Sigmoid colon (tissue), 6 donors: ENCODE measurements at regions not wholly inside any gene's neighbourhood (a gene's known extent, or its start where the extent isn't known, plus 50 kb on each side); places are given as distances from the start of the nearest gene placed in this dataset.
"Not testable (repeated sequence)": the region's sequence is repeated elsewhere in the genome, so short reads cannot be mapped to it uniquely, and the experiment has no call there.

ENCODE experiments used
- DNase-seq: peaks from one replicate; pipeline ENCODE4 v3.0.0-alpha.2; 2019
- H3K27ac ChIP-seq, 4 donors: fragments of 200-600 bp; sonication (generic); one replicate each; pipeline ENCODE4 v1.5.1; 2016 to 2019; ENCODE audit warnings: mild to moderate bottlenecking in 1 of 4
- H3K27me3 ChIP-seq, 3 donors: fragments of 200-600 bp; sonication (generic); one replicate each; pipeline ENCODE4 v1.5.1; 2019; ENCODE audit warnings: mild to moderate bottlenecking in 1 of 3
- H3K36me3 ChIP-seq, 4 donors: fragments of 200-600 bp; sonication (generic); one replicate each; pipeline ENCODE4 v1.5.1; 2016 to 2019
- H3K4me1 ChIP-seq, 4 donors: fragments of 200-600 bp; sonication (generic); one replicate each; pipeline ENCODE4 v1.5.1; 2017 to 2019
- H3K4me3 ChIP-seq, 4 donors: fragments of 200-600 bp; sonication (generic); one replicate each; pipeline ENCODE4 v1.5.1; 2017 to 2019; ENCODE audit warnings: mild to moderate bottlenecking in 2 of 4, moderate library complexity in 1 of 4
- H3K9me3 ChIP-seq, 4 donors: fragments of 200-600 bp in 3 of 4; sonication (generic) in 3 of 4; one replicate each; pipeline versions ENCODE4 v1.5.1 to v1.6.1; 2013 to 2019
- EP300 ChIP-seq, 4 donors: sonication (generic); formaldehyde crosslinking; IDR thresholded peaks; one replicate each; pipeline ENCODE4 v1.6.1; 2017; ENCODE audit warnings: antibody characterized with exemption in 4 of 4
- POLR2A ChIP-seq, 2 donors: fragments of 450-650 bp; IDR thresholded peaks; one replicate each; pipeline ENCODE4 v1.6.1; 2016; ENCODE audit warnings: antibody characterized with exemption in 2 of 2, mild to moderate bottlenecking in 2 of 2, moderate library complexity in 2 of 2
- POLR2AphosphoS5 ChIP-seq, 4 donors: sonication (generic); formaldehyde crosslinking; IDR thresholded peaks; one replicate each; pipeline ENCODE4 v1.6.1; 2017; ENCODE audit warnings: antibody characterized with exemption in 4 of 4
- WGBS, 2 donors: extraction: QIAGEN DNeasy Blood & Tissue Kit; methylation state at CpG; one replicate each; pipeline ENCODE4 v1.1.7; 2013; 5-methylcytosine and 5-hydroxymethylcytosine counted together
- intact Hi-C: fragments of 100-400 bp; cut with DNase I; formaldehyde crosslinking; loops from one replicate; pipeline ENCODE4 v1.15.1; 2023
- TF ChIP-seq, protein P1 (sequence below), 4 experiments: fragments of 450-650 bp in 3 of 4; fragments of 200-600 bp in 1 of 4; IDR thresholded peaks; one replicate each; pipeline ENCODE4 v1.5.1; 2016 to 2019; ENCODE audit warnings: antibody characterized with exemption in 4 of 4, mild to moderate bottlenecking in 3 of 4, moderate library complexity in 2 of 4
- donor health status: healthy with polysubstance abuse.
- donor health status: healthy.

- no peaks in the 10 kb centered on the region for H3K4me1 ChIP-seq
- H3K4me3 ChIP-seq = no peak overlapping the region
- no peaks in the 10 kb centered on the region for H3K27me3 ChIP-seq
- no peak overlapping the region for H3K27ac ChIP-seq
- H3K9me3 ChIP-seq = no peaks in the 10 kb centered on the region
- 54 to 82% methylated on average over 1 of the region's 1 CpG for WGBS, 2 donors
- H3K36me3 ChIP-seq = no peaks in the 10 kb centered on the region
- TF ChIP-seq POLR2AphosphoS5 (IDR thresholded peaks at IDR 0.05) (no peak), EP300 (IDR thresholded peaks at IDR 0.05) (no peak), POLR2A (IDR thresholded peaks at IDR 0.05) (no peak)
- TF ChIP-seq, protein P1, sequence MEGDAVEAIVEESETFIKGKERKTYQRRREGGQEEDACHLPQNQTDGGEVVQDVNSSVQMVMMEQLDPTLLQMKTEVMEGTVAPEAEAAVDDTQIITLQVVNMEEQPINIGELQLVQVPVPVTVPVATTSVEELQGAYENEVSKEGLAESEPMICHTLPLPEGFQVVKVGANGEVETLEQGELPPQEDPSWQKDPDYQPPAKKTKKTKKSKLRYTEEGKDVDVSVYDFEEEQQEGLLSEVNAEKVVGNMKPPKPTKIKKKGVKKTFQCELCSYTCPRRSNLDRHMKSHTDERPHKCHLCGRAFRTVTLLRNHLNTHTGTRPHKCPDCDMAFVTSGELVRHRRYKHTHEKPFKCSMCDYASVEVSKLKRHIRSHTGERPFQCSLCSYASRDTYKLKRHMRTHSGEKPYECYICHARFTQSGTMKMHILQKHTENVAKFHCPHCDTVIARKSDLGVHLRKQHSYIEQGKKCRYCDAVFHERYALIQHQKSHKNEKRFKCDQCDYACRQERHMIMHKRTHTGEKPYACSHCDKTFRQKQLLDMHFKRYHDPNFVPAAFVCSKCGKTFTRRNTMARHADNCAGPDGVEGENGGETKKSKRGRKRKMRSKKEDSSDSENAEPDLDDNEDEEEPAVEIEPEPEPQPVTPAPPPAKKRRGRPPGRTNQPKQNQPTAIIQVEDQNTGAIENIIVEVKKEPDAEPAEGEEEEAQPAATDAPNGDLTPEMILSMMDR (IDR thresholded peaks at IDR 0.05) = no peak
- no peak for DNase-seq
- intact Hi-C loops = no loop called here
Measured at GRCh38 chr2:126288362-126288761, 367.6 kb upstream of the GYPC start.

- H3K4me1 ChIP-seq, DNase-seq, H3K27me3 ChIP-seq, H3K27ac ChIP-seq, H3K9me3 ChIP-seq, intact Hi-C loops, H3K4me3 ChIP-seq, H3K36me3 ChIP-seq: not testable (repeated sequence)
- 88 to 96% methylated on average over 1 of the region's 1 CpG for WGBS, 2 donors
Measured at GRCh38 chr2:126293962-126294361, 362.0 kb upstream of the GYPC start.

- DNase-seq = no peak
- Histone ChIP-seq H3K4me3 (no peak overlapping the region), H3K4me1 (no peaks in the 10 kb centered on the region), H3K9me3 (no peaks in the 10 kb centered on the region), H3K27ac (no peak overlapping the region), H3K27me3 (no peaks in the 10 kb centered on the region), H3K36me3 (no peaks in the 10 kb centered on the region)
- TF ChIP-seq POLR2AphosphoS5 (IDR thresholded peaks at IDR 0.05) (no peak), EP300 (IDR thresholded peaks at IDR 0.05) (no peak), POLR2A (IDR thresholded peaks at IDR 0.05) (no peak)
- TF ChIP-seq, protein P1 (IDR thresholded peaks at IDR 0.05) = no peak
- intact Hi-C loops = no loop called here
- WGBS, 2 donors = 89 to 91% methylated on average over 2 of the region's 2 CpGs
Measured at GRCh38 chr2:126299469-126299976, 356.4 kb upstream of the GYPC start.

DNA sequence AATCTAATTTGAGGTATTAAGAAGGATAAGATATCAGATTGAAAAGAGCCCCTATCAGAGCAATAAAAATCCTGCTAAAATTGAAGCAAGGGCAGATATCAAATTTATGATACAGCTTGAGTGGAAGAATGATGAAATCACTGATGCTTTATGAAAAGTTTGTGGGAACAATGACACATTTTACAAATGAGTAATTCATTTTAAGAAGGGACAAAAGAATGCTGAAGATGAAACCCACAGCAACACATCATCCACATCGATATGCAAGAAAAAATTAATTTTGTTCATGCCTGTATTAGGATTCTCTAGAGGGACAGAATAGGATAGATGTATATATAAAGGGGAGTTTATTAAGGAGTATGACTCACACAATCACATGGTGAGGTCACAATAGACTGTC lies 355.6 kb upstream of the GYPC start:
- no peak for DNase-seq
- TF ChIP-seq POLR2AphosphoS5 (IDR thresholded peaks at IDR 0.05) (no peak), EP300 (IDR thresholded peaks at IDR 0.05) (no peak), POLR2A (IDR thresholded peaks at IDR 0.05) (no peak)
- TF ChIP-seq, protein P1 (IDR thresholded peaks at IDR 0.05) = no peak
- intact Hi-C loops = no loop called here
- Histone ChIP-seq H3K27ac (no peak overlapping the region), H3K36me3 (no peaks in the 10 kb centered on the region), H3K27me3 (no peaks in the 10 kb centered on the region), H3K9me3 (no peaks in the 10 kb centered on the region), H3K4me1 (no peaks in the 10 kb centered on the region), H3K4me3 (no peak overlapping the region)
- 68 to 73% methylated on average over 1 of the region's 1 CpG for WGBS, 2 donors

DNA sequence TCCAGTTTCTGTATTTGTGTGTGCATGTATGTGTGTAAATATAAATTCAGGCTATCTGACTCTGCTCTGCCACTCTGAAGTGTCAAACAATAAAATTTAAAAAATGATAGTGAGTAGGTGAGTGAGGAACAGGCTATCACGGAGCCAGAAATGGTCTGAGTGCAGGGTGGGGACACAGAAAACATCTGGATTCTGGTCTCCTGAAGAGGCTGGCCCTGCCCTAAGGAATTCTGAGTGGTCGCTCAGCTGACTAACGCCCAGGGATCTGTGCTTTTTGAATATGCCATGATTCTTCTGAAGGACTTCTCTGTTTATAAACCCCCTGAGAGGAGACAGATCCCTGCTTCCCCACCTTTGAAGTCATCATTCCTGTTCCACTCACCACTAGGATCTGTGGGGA lies 353.9 kb upstream of the GYPC start:
- Histone ChIP-seq H3K4me3 (no peak overlapping the region), H3K4me1 (no peaks in the 10 kb centered on the region), H3K27me3 (no peaks in the 10 kb centered on the region), H3K9me3 (no peaks in the 10 kb centered on the region), H3K27ac (no peak overlapping the region), H3K36me3 (no peaks in the 10 kb centered on the region)
- intact Hi-C loops = no loop called here
- WGBS, 2 donors = 29 to 49% methylated on average over 3 of the region's 3 CpGs
- TF ChIP-seq POLR2A (IDR thresholded peaks at IDR 0.05) = no peak
- no peak for TF ChIP-seq POLR2AphosphoS5 (IDR thresholded peaks at IDR 0.05)
- TF ChIP-seq EP300 (IDR thresholded peaks at IDR 0.05) = no peak
- TF ChIP-seq, protein P1 (IDR thresholded peaks at IDR 0.05) = no peak
- no peak for DNase-seq
